SK-N-SH treated with all-trans-retinoic acid at 6 μM for 48 hours (cell line): ENCODE measurements at regions not wholly inside any gene's neighbourhood (a gene's known extent, or its start where the extent isn't known, plus 50 kb on each side); places are given as distances from the start of the nearest gene placed in this dataset.

Source experiments
- ATAC-seq: fragments of 200-7000 bp; cut with Tn5 transposase; 3 replicates; pipeline ENCODE4 v1.9.1; 2020; ENCODE audit warnings: mild to moderate bottlenecking, moderate library complexity
- ARNTL ChIP-seq: fragments of 450-650 bp; formaldehyde crosslinking; IDR thresholded peaks from 2 replicates; pipeline ENCODE4 v1.5.0; 2020; ENCODE audit warnings: low read depth, mild to moderate bottlenecking, moderate library complexity, borderline replicate concordance
- BACH2 ChIP-seq: fragments of 250-450 bp; sonication (Bioruptor Pico); IDR thresholded peaks from 2 replicates; pipeline ENCODE4 v1.9.0; 2021; ENCODE audit warnings: mild to moderate bottlenecking, borderline replicate concordance
- CSDC2 ChIP-seq: fragments of 250-450 bp; sonication (Bioruptor Pico); IDR thresholded peaks from 2 replicates; pipeline ENCODE4 v1.5.0; 2020; ENCODE audit warnings: mild to moderate bottlenecking, moderate library complexity
- ESRRG ChIP-seq: fragments of 250-450 bp; sonication (Bioruptor Pico); IDR thresholded peaks from 2 replicates; pipeline ENCODE4 v1.6.1; 2021; ENCODE audit warnings: mild to moderate bottlenecking
- GLIS3 ChIP-seq: fragments of 250-450 bp; sonication (Bioruptor Pico); IDR thresholded peaks from 2 replicates; pipeline ENCODE4 v1.5.0; 2020; ENCODE audit warnings: mild to moderate bottlenecking, moderate library complexity
- ISL1 ChIP-seq: fragments of 250-450 bp; sonication (Bioruptor Pico); IDR thresholded peaks from 2 replicates; pipeline ENCODE4 v2.1.2; 2022; ENCODE audit warnings: mild to moderate bottlenecking, moderate library complexity
- PPARA ChIP-seq: fragments of 250-450 bp; sonication (Bioruptor Pico); IDR thresholded peaks from 2 replicates; pipeline ENCODE4 v1.5.0; 2020; ENCODE audit warnings: mild to moderate bottlenecking, borderline replicate concordance
- RARB ChIP-seq: fragments of 250-450 bp; sonication (Bioruptor Pico); IDR thresholded peaks from 2 replicates; pipeline ENCODE4 v1.8.0; 2021; ENCODE audit warnings: mild to moderate bottlenecking, moderate library complexity
- SNAI2 ChIP-seq: fragments of 250-450 bp; sonication (Bioruptor Pico); IDR thresholded peaks from 2 replicates; pipeline ENCODE4 v1.5.0; 2020; ENCODE audit warnings: mild to moderate bottlenecking, moderate library complexity
- TCF4 ChIP-seq: fragments of 250-450 bp; sonication (Bioruptor Pico); IDR thresholded peaks from 2 replicates; pipeline ENCODE4 v1.8.0; 2021; ENCODE audit warnings: mild to moderate bottlenecking, moderate library complexity, borderline replicate concordance
- TOX ChIP-seq: fragments of 250-450 bp; sonication (Bioruptor Pico); IDR thresholded peaks from 2 replicates; pipeline ENCODE4 v1.8.0; 2021; ENCODE audit warnings: mild to moderate bottlenecking, moderate library complexity, borderline replicate concordance
- ZFP3 ChIP-seq: fragments of 250-450 bp; sonication (Bioruptor Pico); IDR thresholded peaks from 2 replicates; pipeline ENCODE4 v1.5.0; 2020; ENCODE audit warnings: mild to moderate bottlenecking, moderate library complexity
- ZFP30 ChIP-seq: fragments of 450-650 bp; formaldehyde crosslinking; IDR thresholded peaks from 2 replicates; pipeline ENCODE4 v1.5.0; 2022; ENCODE audit warnings: mild to moderate bottlenecking, moderate library complexity
- ZNF70 ChIP-seq: fragments of 450-650 bp; formaldehyde crosslinking; IDR thresholded peaks from 2 replicates; pipeline ENCODE4 v1.5.0; 2020; ENCODE audit warnings: mild to moderate bottlenecking, moderate library complexity
- ZNF8 ChIP-seq: fragments of 450-650 bp; formaldehyde crosslinking; IDR thresholded peaks from 2 replicates; pipeline ENCODE4 v1.5.0; 2020; ENCODE audit warnings: mild to moderate bottlenecking, moderate library complexity
- TF ChIP-seq, protein P1 (sequence below): fragments of 250-450 bp; sonication (Bioruptor Pico); IDR thresholded peaks from 2 replicates; pipeline ENCODE4 v1.5.0; 2020; ENCODE audit warnings: mild to moderate bottlenecking, moderate library complexity
- TF ChIP-seq, protein P2 (sequence below): fragments of 250-450 bp; sonication (Bioruptor Pico); IDR thresholded peaks from 2 replicates; pipeline ENCODE4 v1.8.0; 2020; ENCODE audit warnings: mild to moderate bottlenecking, moderate library complexity, borderline replicate concordance
- TF ChIP-seq, protein P3 (sequence below): fragments of 250-450 bp; sonication (Bioruptor Pico); IDR thresholded peaks from 2 replicates; pipeline ENCODE4 v1.5.1; 2021; ENCODE audit warnings: mild to moderate bottlenecking, moderate library complexity

DNA sequence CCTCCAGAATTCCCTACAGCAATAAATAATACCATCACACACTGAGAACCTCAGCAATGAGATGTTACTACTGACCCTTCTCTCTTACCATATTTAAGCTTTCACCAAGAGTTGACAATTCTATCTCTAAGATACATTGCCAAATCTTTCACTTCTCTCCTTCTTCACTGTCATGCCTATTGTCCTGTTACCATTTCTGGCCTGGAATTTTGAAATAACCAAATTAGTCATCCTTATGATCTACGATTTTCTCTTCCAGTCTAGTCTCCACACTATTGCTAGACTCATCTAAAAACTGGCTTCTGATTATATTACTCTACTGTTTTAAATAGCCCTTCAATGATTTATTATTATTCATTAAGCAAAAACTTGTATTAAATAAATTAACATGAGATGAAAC lies 656.1 kb upstream of the ADGRL4 start:
- ATAC-seq, result no peak
- no peak for TF ChIP-seq TOX
- no peak for TF ChIP-seq ZNF70 (CRISPR knock-in tag)
- no peak for TF ChIP-seq ZFP30
- no peak for TF ChIP-seq RARB
- TF ChIP-seq PPARA (CRISPR knock-in tag), result no peak
- TF ChIP-seq, protein P1, sequence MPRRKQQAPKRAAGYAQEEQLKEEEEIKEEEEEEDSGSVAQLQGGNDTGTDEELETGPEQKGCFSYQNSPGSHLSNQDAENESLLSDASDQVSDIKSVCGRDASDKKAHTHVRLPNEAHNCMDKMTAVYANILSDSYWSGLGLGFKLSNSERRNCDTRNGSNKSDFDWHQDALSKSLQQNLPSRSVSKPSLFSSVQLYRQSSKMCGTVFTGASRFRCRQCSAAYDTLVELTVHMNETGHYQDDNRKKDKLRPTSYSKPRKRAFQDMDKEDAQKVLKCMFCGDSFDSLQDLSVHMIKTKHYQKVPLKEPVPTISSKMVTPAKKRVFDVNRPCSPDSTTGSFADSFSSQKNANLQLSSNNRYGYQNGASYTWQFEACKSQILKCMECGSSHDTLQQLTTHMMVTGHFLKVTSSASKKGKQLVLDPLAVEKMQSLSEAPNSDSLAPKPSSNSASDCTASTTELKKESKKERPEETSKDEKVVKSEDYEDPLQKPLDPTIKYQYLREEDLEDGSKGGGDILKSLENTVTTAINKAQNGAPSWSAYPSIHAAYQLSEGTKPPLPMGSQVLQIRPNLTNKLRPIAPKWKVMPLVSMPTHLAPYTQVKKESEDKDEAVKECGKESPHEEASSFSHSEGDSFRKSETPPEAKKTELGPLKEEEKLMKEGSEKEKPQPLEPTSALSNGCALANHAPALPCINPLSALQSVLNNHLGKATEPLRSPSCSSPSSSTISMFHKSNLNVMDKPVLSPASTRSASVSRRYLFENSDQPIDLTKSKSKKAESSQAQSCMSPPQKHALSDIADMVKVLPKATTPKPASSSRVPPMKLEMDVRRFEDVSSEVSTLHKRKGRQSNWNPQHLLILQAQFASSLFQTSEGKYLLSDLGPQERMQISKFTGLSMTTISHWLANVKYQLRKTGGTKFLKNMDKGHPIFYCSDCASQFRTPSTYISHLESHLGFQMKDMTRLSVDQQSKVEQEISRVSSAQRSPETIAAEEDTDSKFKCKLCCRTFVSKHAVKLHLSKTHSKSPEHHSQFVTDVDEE (CRISPR knock-in tag), result no peak
- no peak for TF ChIP-seq ARNTL (CRISPR knock-in tag)
- no peak for TF ChIP-seq BACH2 (CRISPR knock-in tag)
- no peak for TF ChIP-seq ZFP3 (CRISPR knock-in tag)
- TF ChIP-seq GLIS3 (CRISPR knock-in tag), result no peak
- TF ChIP-seq TCF4 (CRISPR knock-in tag), result no peak
- TF ChIP-seq, protein P2, sequence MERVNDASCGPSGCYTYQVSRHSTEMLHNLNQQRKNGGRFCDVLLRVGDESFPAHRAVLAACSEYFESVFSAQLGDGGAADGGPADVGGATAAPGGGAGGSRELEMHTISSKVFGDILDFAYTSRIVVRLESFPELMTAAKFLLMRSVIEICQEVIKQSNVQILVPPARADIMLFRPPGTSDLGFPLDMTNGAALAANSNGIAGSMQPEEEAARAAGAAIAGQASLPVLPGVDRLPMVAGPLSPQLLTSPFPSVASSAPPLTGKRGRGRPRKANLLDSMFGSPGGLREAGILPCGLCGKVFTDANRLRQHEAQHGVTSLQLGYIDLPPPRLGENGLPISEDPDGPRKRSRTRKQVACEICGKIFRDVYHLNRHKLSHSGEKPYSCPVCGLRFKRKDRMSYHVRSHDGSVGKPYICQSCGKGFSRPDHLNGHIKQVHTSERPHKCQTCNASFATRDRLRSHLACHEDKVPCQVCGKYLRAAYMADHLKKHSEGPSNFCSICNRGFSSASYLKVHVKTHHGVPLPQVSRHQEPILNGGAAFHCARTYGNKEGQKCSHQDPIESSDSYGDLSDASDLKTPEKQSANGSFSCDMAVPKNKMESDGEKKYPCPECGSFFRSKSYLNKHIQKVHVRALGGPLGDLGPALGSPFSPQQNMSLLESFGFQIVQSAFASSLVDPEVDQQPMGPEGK, result no peak

DNA sequence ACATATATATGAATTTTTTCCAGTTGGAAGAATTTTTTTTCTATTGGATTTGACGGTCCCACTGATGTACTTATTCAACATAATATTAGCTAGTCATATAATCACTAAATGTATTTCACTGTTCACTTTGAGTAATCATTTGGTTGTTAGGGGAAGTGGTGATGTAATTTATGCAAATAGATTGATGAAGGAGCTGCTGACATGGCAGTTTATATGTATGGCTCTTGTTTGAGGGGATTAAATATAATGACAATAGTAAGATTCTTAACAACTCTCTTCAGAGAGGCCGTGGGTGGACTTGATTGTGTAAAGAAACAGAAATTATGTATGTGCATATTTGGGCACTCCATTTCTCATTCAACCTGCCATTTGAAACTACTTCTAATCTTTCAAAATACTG lies 653.6 kb upstream of the ADGRL4 start:
- TF ChIP-seq BACH2 (CRISPR knock-in tag) (no peak), ESRRG (CRISPR knock-in tag) (no peak), TCF4 (CRISPR knock-in tag) (no peak), SNAI2 (CRISPR knock-in tag) (no peak), ISL1 (CRISPR knock-in tag) (no peak)
- ATAC-seq, result no peak

DNA sequence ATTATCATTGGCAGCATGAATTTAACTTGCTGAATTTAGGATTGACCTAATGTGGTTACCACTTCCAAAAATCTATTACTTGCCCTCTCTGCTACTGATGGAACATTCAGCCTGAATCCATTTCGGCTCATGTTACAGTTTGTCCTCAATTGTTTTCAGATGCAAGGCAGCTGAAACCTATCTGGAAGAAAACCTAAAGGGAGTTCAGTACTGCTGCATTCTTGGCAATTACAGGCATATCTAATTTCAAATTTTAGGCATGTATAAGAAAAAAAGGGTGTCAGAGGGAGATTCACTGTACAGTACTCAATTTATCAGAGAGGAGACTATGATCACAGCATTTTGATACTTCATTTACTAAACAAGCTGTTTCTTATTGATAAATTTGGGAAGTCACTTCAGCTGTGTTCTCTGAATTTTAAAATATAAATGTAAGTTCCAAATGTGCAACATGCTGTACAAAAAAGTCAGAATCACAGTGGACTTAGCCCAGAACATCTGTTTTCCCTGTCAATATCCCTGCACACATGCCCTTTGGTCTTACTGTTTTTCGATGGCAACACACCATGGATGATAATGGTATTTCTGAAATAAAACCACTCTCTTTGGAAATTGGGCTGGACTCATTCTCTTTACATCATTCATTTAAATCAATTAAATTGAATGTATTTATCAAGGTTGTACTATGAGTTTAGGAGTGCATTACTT lies 651.6 kb upstream of the ADGRL4 start:
- ATAC-seq, result peak; percentile 85

More for the DNA sequence above, 651.6 kb upstream of the ADGRL4 start:
- no peak for TF ChIP-seq ZNF70 (CRISPR knock-in tag)
- TF ChIP-seq, protein P3, sequence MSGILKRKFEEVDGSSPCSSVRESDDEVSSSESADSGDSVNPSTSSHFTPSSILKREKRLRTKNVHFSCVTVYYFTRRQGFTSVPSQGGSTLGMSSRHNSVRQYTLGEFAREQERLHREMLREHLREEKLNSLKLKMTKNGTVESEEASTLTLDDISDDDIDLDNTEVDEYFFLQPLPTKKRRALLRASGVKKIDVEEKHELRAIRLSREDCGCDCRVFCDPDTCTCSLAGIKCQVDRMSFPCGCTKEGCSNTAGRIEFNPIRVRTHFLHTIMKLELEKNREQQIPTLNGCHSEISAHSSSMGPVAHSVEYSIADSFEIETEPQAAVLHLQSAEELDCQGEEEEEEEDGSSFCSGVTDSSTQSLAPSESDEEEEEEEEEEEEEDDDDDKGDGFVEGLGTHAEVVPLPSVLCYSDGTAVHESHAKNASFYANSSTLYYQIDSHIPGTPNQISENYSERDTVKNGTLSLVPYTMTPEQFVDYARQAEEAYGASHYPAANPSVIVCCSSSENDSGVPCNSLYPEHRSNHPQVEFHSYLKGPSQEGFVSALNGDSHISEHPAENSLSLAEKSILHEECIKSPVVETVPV (CRISPR knock-in tag), result no peak
- no peak for TF ChIP-seq SNAI2 (CRISPR knock-in tag)
- TF ChIP-seq ARNTL (CRISPR knock-in tag), result no peak
- TF ChIP-seq, protein P1 (CRISPR knock-in tag), result no peak
- TF ChIP-seq ZNF8 (CRISPR knock-in tag), result no peak
- no peak for TF ChIP-seq CSDC2
